Cardiac fibroblast (primary cell): ENCODE measurements at regions not wholly inside any gene's neighbourhood (a gene's known extent, or its start where the extent isn't known, plus 50 kb on each side); places are given as distances from the start of the nearest gene placed in this dataset.

Source experiments
- DNase-seq, 2 donors: peaks; one replicate each; pipeline versions ENCODE4 v3.0.0 to v3.0.0-alpha.2; 2010; ENCODE audit warnings: low read depth in 2 of 2
- H3K4me3 ChIP-seq, 2 donors: replicated peaks in 1 of 2; 1 replicate in 1 of 2; 2 replicates in 1 of 2; pipeline ENCODE4 v1.5.1; 2011; ENCODE audit warnings: low read depth in 2 of 2, low read length in 2 of 2, mild to moderate bottlenecking in 2 of 2, moderate library complexity in 1 of 2
- TF ChIP-seq, protein P1 (sequence below): IDR thresholded peaks from one replicate; pipeline ENCODE4 v1.5.1; 2011; ENCODE audit warnings: low read depth, mild to moderate bottlenecking, low read length, inconsistent platforms

DNA sequence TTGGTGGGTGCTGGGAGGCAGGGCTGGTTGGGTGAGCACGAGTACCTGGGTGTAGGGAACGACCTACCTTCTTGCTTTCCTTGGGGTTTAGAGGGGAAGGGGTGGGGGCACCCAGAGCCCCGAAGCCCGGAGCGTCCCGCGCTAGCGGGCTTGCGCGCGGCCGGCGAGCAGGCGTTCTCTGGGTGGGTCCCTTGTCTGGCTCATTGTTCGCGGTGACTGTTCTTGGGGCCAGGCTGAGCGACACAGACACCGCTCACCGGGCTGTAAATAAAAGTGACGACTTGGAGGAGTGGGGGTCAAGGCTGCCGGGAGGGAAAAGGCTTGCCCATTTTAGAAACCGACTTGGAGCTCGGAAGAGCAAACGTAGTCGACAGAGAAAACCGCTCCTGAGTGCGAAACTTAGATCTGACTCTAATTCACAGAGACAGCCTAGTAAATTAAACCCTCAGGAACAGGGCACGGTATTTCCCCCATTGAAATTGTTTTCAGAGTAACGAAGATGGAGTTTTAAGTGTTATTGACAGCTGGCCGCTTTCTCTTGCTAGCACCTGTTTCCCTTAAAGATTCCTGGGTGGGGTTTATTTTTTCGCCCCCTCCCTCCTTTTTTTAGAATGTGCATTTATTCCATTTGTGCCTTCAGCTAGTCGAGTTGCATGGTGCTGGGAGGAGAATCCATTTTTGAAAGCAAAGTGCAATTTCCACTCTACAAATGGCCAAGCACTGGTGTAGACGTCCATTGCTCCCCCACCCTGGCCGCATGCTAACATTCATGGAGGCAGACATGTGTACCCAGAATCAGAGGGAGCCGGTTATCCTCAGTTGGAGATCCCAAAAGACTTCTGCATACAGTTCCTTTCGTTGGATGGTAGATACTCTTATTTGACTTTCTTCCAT lies 532.1 kb upstream of the SEMA6D start:
- TF ChIP-seq, protein P1, sequence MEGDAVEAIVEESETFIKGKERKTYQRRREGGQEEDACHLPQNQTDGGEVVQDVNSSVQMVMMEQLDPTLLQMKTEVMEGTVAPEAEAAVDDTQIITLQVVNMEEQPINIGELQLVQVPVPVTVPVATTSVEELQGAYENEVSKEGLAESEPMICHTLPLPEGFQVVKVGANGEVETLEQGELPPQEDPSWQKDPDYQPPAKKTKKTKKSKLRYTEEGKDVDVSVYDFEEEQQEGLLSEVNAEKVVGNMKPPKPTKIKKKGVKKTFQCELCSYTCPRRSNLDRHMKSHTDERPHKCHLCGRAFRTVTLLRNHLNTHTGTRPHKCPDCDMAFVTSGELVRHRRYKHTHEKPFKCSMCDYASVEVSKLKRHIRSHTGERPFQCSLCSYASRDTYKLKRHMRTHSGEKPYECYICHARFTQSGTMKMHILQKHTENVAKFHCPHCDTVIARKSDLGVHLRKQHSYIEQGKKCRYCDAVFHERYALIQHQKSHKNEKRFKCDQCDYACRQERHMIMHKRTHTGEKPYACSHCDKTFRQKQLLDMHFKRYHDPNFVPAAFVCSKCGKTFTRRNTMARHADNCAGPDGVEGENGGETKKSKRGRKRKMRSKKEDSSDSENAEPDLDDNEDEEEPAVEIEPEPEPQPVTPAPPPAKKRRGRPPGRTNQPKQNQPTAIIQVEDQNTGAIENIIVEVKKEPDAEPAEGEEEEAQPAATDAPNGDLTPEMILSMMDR: no peak
- DNase-seq: peak in 1 of 2 donors; percentile 8
- H3K4me3 ChIP-seq: peak overlapping the region; percentile 31 to 32

DNA sequence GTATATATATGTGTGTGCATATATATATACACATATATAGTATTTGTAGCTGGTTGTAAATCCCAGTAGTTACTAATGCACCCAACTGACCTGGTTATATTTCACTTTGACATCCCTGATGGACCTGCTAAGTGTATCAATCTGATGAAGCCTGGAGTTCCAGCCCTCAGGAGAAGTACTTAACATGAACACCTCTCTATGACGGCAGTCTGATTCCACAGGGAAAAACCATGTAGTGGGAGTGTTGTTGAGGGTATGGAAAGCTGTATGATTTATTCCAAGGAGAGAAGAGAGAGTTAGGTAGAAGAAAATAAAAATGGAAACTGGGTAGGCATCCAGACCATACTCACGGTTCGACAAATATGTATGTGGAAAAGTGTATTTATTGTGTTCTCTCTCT lies 531.2 kb upstream of the SEMA6D start:
- no peak overlapping the region for H3K4me3 ChIP-seq
- no peak for DNase-seq
- TF ChIP-seq, protein P1: no peak

- no peak overlapping the region for H3K4me3 ChIP-seq
- DNase-seq: no peak
- TF ChIP-seq, protein P1: no peak
Observed at GRCh38 chr15:47188758-47189507, 528.4 kb upstream of the SEMA6D start.

DNA sequence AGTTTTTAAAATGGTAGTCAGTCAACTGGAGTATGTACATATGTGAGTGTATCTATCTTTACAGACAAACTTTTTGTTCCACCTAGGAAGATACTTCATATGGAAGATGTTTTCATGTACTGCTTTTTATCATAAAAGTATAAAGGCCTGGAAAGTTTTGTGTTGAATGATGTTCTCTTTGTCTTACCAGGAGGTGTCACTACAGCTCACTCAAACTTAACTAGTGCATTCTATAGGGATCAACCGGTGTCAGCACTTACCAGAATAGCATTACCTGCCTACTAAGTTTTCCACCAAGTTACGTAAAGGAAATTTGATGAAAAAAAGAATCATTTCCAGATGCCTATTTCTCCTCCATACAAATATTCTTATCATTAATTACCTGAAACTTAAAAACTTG lies 522.6 kb upstream of the SEMA6D start:
- H3K4me3 ChIP-seq: no peak overlapping the region
- TF ChIP-seq, protein P1: peak; percentile 32
- DNase-seq: peak; percentile 50 to 64

- DNase-seq: peak; percentile 88 to 92
- no peak overlapping the region for H3K4me3 ChIP-seq
- TF ChIP-seq, protein P1: peak; percentile 80
Observed at GRCh38 chr15:47196048-47196447, 521.3 kb upstream of the SEMA6D start.

GRCh38 chr15:47203993-47204392 lies 513.3 kb upstream of the SEMA6D start:
- TF ChIP-seq, protein P1: no peak
- no peak for DNase-seq
- H3K4me3 ChIP-seq: no peak overlapping the region
